ENCODE measurements at regions not wholly inside any gene's neighbourhood (a gene's known extent, or its start where the extent isn't known, plus 50 kb on each side); places are given as distances from the start of the nearest gene placed in this dataset.

GRCh38 chr7:7304705-7305450 lies 122.5 kb downstream of the C1GALT1 start:
- Histone ChIP-seq H3K27me3 (ENCODE audit: control insufficient read depth, insufficient read depth, low read length) (no peaks in the 10 kb centered on the region), H3K36me3 (ENCODE audit: control insufficient read depth, insufficient read depth, low read length) (no peaks in the 10 kb centered on the region), H3K27ac (ENCODE audit: low read length) (peak overlapping the region; percentile 94), H3K9me3 (ENCODE audit: control insufficient read depth, low read depth, low read length) (no peaks in the 10 kb centered on the region), H3K4me1 (ENCODE audit: control insufficient read depth, insufficient read depth, low read length) (peaks cover 29% of the 10 kb centered on the region), H3K4me3 (ENCODE audit: low read length) (no peak overlapping the region)
- DNase-seq, result peak; percentile 80 to 92
- WGBS (ENCODE audit: insufficient coverage, low lambda C conversion rate), result 40% methylated on average over 1 of the region's 7 CpGs

- Histone ChIP-seq H3K36me3 (ENCODE audit: control insufficient read depth, insufficient read depth, low read length) (no peaks in the 10 kb centered on the region), H3K4me1 (ENCODE audit: control insufficient read depth, insufficient read depth, low read length) (peaks cover 29% of the 10 kb centered on the region), H3K27me3 (ENCODE audit: control insufficient read depth, insufficient read depth, low read length) (no peaks in the 10 kb centered on the region), H3K27ac (ENCODE audit: low read length) (peak overlapping the region; percentile 94), H3K4me3 (ENCODE audit: low read length) (no peak overlapping the region), H3K9me3 (ENCODE audit: control insufficient read depth, low read depth, low read length) (no peaks in the 10 kb centered on the region)
- no peak for DNase-seq
These were observed 123.9 kb downstream of the C1GALT1 start for GRCh38 chr7:7306231-7306630.
